ENCODE measurements at regions not wholly inside any gene's neighbourhood (a gene's known extent, or its start where the extent isn't known, plus 50 kb on each side); places are given as distances from the start of the nearest gene placed in this dataset.
"Not testable (repeated sequence)": the region's sequence is repeated elsewhere in the genome, so short reads cannot be mapped to it uniquely, and the experiment has no call there.

DNA sequence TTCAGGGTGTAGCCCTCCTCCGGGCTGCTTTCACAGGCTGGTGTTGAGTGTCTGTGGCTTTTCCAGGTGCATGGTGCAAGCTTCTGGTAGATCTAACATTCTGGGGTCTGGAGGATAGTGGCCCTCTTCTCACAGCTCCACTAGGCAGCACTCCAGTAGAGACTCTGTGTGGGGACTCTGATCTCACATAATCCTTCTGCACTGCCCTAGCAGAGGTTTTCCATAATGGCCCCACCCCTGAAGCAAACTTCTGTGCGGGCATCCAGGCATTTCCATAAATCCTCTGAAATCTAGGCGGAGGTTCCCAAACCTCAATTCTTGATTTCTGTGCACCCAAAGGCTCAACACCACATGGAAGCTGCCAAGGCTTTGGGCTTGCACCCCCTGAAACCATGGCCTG is 239.7 kb downstream of the SLITRK1 start:
- H3K27me3 ChIP-seq (ENCODE audit: control insufficient read depth in 2 of 2, insufficient read depth in 1 of 2, low read length in 1 of 2); H3K36me3 ChIP-seq (ENCODE audit: control insufficient read depth in 2 of 2, insufficient read depth in 2 of 2, low read length in 1 of 2); H3K9me3 ChIP-seq (ENCODE audit: control insufficient read depth in 2 of 2, insufficient read depth in 1 of 2, low read length in 1 of 2); H3K27ac ChIP-seq (ENCODE audit: low read depth in 1 of 2, low read length in 1 of 2); DNase-seq (ENCODE audit: low read depth in 6 of 9, low spot score in 9 of 9); H3K4me1 ChIP-seq (ENCODE audit: control insufficient read depth in 2 of 2, insufficient read depth in 2 of 2, low read length in 2 of 2); H3K4me3 ChIP-seq (ENCODE audit: low read length in 2 of 2): not testable (repeated sequence)
- WGBS: 91% methylated on average over 3 of the region's 3 CpGs

DNA sequence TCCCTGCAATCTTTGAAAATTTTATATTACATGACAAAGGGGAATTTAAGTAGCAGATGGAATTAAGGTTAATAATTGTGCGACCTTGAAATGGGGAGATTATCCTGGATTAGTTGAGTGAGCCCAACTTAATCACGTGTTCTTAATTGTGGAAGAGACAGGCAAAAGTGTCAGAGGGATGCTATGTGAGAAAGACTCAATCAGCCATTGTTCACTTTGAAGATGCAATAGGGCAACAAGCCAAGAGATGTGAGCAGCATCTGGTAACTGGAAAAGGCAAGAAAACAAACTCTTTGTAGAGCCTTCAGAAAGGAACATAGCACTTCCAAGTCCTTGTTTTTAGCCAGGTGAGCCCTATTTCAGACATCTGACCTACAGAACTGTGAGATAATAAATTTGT is 247.7 kb downstream of the SLITRK1 start:
- WGBS: 95% methylated on average over 2 of the region's 2 CpGs
- DNase-seq (ENCODE audit: low read depth in 6 of 9, low spot score in 9 of 9): no peak
- no peaks in the 10 kb centered on the region for H3K27me3 ChIP-seq (ENCODE audit: control insufficient read depth in 2 of 2, insufficient read depth in 1 of 2, low read length in 1 of 2)

DNA sequence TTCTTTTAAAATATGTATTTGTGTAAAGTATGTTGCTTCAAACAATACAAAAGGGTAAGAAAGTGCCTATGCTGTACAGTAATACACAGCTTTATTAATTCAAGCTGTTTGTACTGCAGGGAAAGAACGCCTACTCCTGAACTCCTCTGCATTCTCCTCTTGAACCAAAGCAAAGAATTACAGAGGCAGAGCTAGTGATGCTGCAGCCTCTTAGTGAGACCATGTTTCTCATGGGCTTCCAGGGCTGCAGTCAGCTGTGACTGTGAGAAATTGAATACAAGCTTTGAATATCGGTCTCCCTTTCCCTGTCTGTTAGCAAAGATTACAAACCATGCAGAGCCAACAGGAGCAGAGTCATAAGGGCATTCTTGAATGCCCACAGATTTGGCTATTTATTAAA is 248.5 kb downstream of the SLITRK1 start:
- H3K27ac ChIP-seq (ENCODE audit: low read depth in 1 of 2, low read length in 1 of 2): no peak overlapping the region
- no peaks in the 10 kb centered on the region for H3K4me1 ChIP-seq (ENCODE audit: control insufficient read depth in 2 of 2, insufficient read depth in 2 of 2, low read length in 2 of 2)
- H3K9me3 ChIP-seq (ENCODE audit: control insufficient read depth in 2 of 2, insufficient read depth in 1 of 2, low read length in 1 of 2): no peaks in the 10 kb centered on the region
- DNase-seq (ENCODE audit: low read depth in 6 of 9, low spot score in 9 of 9): no peak
- H3K4me3 ChIP-seq (ENCODE audit: low read length in 2 of 2): no peak overlapping the region
- WGBS: 92% methylated on average over 2 of the region's 2 CpGs
- no peaks in the 10 kb centered on the region for H3K27me3 ChIP-seq (ENCODE audit: control insufficient read depth in 2 of 2, insufficient read depth in 1 of 2, low read length in 1 of 2)
- H3K36me3 ChIP-seq (ENCODE audit: control insufficient read depth in 2 of 2, insufficient read depth in 2 of 2, low read length in 1 of 2): no peaks in the 10 kb centered on the region

More for the DNA sequence above, 247.7 kb downstream of the SLITRK1 start:
- no peak overlapping the region for H3K27ac ChIP-seq (ENCODE audit: low read depth in 1 of 2, low read length in 1 of 2)
- H3K4me3 ChIP-seq (ENCODE audit: low read length in 2 of 2): no peak overlapping the region
- no peaks in the 10 kb centered on the region for H3K9me3 ChIP-seq (ENCODE audit: control insufficient read depth in 2 of 2, insufficient read depth in 1 of 2, low read length in 1 of 2)
- H3K36me3 ChIP-seq (ENCODE audit: control insufficient read depth in 2 of 2, insufficient read depth in 2 of 2, low read length in 1 of 2): no peaks in the 10 kb centered on the region
- H3K4me1 ChIP-seq (ENCODE audit: control insufficient read depth in 2 of 2, insufficient read depth in 2 of 2, low read length in 2 of 2): no peaks in the 10 kb centered on the region

DNA sequence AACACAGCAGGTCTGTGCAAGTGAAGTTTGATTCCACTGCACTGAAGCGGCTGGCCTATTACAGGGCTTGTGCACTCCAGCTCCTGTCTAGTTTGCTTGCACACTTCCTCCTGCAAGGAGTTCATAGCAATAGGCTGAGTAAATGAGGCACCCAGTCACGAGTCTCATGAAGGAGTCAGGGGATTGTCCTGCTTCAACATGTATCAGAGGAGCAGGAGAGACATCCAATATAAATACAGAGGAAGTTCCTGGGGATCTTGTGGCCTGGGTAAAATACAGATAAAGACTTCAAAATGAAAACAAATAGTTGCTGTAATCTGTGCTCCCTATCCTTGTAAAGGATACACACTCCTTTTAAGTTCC is 259.9 kb downstream of the SLITRK1 start:
- no peak for DNase-seq (ENCODE audit: low read depth in 6 of 9, low spot score in 9 of 9)
- Histone ChIP-seq H3K36me3 (ENCODE audit: control insufficient read depth in 2 of 2, insufficient read depth in 2 of 2, low read length in 1 of 2) (no peaks in the 10 kb centered on the region), H3K27me3 (ENCODE audit: control insufficient read depth in 2 of 2, insufficient read depth in 1 of 2, low read length in 1 of 2) (no peaks in the 10 kb centered on the region), H3K4me3 (ENCODE audit: low read length in 2 of 2) (no peak overlapping the region), H3K4me1 (ENCODE audit: control insufficient read depth in 2 of 2, insufficient read depth in 2 of 2, low read length in 2 of 2) (no peaks in the 10 kb centered on the region), H3K9me3 (ENCODE audit: control insufficient read depth in 2 of 2, insufficient read depth in 1 of 2, low read length in 1 of 2) (peaks cover 0 to 9% of the 10 kb centered on the region in 2 donors), H3K27ac (ENCODE audit: low read depth in 1 of 2, low read length in 1 of 2) (no peak overlapping the region)
- 94% methylated on average over 2 of the region's 2 CpGs for WGBS

DNA sequence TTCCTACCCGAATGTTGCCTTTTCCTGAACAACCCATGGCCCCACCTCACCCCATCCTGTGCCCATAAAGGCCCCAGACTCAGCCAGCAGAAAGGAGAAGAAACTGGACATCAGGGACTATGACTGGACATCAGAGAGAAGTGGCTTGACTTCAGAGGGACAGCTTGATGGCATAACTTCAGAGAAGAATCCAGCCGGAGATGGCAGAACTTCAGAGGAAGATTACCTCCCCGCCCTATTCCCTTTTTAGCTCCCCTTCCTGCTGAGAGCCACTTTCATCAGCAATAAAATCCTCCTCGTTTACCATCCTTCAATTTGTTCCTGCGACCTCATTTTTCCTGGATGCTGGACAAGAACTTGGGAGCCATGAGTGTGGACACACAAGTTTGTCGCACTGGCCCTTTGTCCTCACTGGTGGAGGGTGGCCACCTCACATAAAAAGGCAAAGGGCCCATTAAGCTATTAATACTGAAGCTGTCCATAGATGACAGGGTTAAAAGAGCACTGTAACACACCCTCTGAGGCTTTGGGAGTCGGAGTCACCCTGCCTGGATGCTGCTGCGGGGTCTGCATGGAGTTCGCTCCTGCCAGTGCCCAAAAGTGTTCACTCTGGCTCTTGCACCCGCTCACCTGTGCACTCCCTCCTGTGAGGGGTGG is 260.4 kb downstream of the SLITRK1 start:
- Histone ChIP-seq H3K36me3 (ENCODE audit: control insufficient read depth in 2 of 2, insufficient read depth in 2 of 2, low read length in 1 of 2) (no peaks in the 10 kb centered on the region), H3K4me1 (ENCODE audit: control insufficient read depth in 2 of 2, insufficient read depth in 2 of 2, low read length in 2 of 2) (no peaks in the 10 kb centered on the region), H3K9me3 (ENCODE audit: control insufficient read depth in 2 of 2, insufficient read depth in 1 of 2, low read length in 1 of 2) (peaks cover 0 to 9% of the 10 kb centered on the region in 2 donors), H3K4me3 (ENCODE audit: low read length in 2 of 2) (no peak overlapping the region), H3K27me3 (ENCODE audit: control insufficient read depth in 2 of 2, insufficient read depth in 1 of 2, low read length in 1 of 2) (no peaks in the 10 kb centered on the region), H3K27ac (ENCODE audit: low read depth in 1 of 2, low read length in 1 of 2) (no peak overlapping the region)
- no peak for DNase-seq (ENCODE audit: low read depth in 6 of 9, low spot score in 9 of 9)
- WGBS: 96% methylated on average over 10 of the region's 10 CpGs

DNA sequence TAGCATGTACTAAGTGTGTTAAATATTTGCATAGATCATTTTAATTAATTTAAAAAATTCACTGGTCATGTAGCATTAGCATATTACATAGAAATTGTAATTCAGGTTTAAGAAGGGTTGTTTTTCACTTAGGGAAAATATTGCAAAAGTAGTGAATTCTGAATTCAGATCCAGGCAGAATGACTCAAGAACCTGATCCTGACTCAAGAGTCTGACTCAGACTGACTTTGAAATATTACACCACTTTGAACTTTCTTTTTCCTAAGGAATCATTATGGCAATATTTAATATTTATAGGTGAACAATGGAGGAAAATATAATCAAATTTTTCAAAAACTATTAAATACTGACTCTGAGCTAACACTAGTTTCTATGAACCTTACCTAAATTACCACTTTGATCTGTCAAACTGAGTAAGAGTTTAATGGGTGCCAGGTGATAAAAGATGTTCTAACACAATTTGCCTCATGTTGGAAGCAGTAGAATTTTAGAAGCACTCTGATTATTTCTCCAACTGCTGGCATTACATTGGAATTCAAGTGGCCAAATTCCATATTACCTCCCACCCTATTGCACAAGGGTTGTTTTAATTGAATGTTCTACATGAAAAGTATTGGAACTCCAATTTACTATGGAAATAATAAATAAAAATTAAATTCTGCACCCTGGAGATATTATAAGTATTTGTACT is 261.6 kb downstream of the SLITRK1 start:
- Histone ChIP-seq H3K4me3 (ENCODE audit: low read length in 2 of 2) (no peak overlapping the region), H3K4me1 (ENCODE audit: control insufficient read depth in 2 of 2, insufficient read depth in 2 of 2, low read length in 2 of 2) (no peaks in the 10 kb centered on the region), H3K27me3 (ENCODE audit: control insufficient read depth in 2 of 2, insufficient read depth in 1 of 2, low read length in 1 of 2) (no peaks in the 10 kb centered on the region), H3K36me3 (ENCODE audit: control insufficient read depth in 2 of 2, insufficient read depth in 2 of 2, low read length in 1 of 2) (no peaks in the 10 kb centered on the region), H3K27ac (ENCODE audit: low read depth in 1 of 2, low read length in 1 of 2) (no peak overlapping the region), H3K9me3 (ENCODE audit: control insufficient read depth in 2 of 2, insufficient read depth in 1 of 2, low read length in 1 of 2) (peaks cover 0 to 9% of the 10 kb centered on the region in 2 donors)
- DNase-seq (ENCODE audit: low read depth in 6 of 9, low spot score in 9 of 9): no peak

DNA sequence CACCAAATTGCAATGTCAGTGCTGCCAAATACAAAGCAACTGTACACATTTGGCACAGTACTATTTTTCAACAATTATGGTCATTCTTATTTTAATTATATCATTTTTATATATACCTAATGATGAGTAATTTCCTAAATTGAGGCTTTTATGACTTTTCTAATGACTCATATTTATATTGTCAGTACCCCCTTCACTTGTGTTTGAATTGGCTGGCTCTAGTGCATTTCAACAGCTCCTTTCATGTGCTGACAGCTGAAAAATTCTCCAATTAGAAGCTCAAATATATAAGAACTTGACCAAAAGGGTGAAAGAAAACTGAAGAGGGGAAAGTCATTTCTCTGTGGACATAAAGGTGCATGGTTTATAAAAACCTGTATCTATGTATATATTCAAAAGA is 263.3 kb downstream of the SLITRK1 start:
- Histone ChIP-seq H3K9me3 (ENCODE audit: control insufficient read depth in 2 of 2, insufficient read depth in 1 of 2, low read length in 1 of 2) (peaks cover 0 to 9% of the 10 kb centered on the region in 2 donors), H3K4me3 (ENCODE audit: low read length in 2 of 2) (no peak overlapping the region), H3K4me1 (ENCODE audit: control insufficient read depth in 2 of 2, insufficient read depth in 2 of 2, low read length in 2 of 2) (no peaks in the 10 kb centered on the region), H3K27me3 (ENCODE audit: control insufficient read depth in 2 of 2, insufficient read depth in 1 of 2, low read length in 1 of 2) (no peaks in the 10 kb centered on the region), H3K36me3 (ENCODE audit: control insufficient read depth in 2 of 2, insufficient read depth in 2 of 2, low read length in 1 of 2) (no peaks in the 10 kb centered on the region), H3K27ac (ENCODE audit: low read depth in 1 of 2, low read length in 1 of 2) (no peak overlapping the region)
- DNase-seq (ENCODE audit: low read depth in 6 of 9, low spot score in 9 of 9): no peak

DNA sequence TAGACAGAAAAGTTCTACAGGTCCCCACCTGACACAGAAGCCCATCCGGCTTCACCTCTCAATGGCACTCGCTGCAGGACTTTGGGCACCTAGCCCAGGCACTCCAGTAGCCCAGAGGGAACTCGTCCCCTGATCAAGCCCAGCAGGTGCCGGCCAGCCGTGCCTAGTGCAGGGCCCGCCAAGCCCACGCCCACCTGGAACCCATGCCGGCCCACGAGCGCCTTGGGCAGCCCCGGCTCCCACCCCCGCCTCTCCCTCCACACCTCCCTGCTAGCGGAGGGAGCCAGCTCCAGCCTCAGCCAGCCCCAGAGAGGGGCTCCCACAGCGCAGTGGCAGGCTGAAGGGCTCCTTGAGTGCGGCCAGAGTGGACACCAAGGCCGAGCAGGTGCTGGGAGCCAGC is 268.8 kb downstream of the SLITRK1 start:
- no peak for DNase-seq (ENCODE audit: low read depth in 6 of 9, low spot score in 9 of 9)
- Histone ChIP-seq H3K27ac (ENCODE audit: low read depth in 1 of 2, low read length in 1 of 2) (no peak overlapping the region), H3K27me3 (ENCODE audit: control insufficient read depth in 2 of 2, insufficient read depth in 1 of 2, low read length in 1 of 2) (no peaks in the 10 kb centered on the region), H3K4me3 (ENCODE audit: low read length in 2 of 2) (no peak overlapping the region), H3K36me3 (ENCODE audit: control insufficient read depth in 2 of 2, insufficient read depth in 2 of 2, low read length in 1 of 2) (no peaks in the 10 kb centered on the region), H3K4me1 (ENCODE audit: control insufficient read depth in 2 of 2, insufficient read depth in 2 of 2, low read length in 2 of 2) (no peaks in the 10 kb centered on the region), H3K9me3 (ENCODE audit: control insufficient read depth in 2 of 2, insufficient read depth in 1 of 2, low read length in 1 of 2) (peaks cover 0 to 17% of the 10 kb centered on the region in 2 donors)
- 96% methylated on average over 16 of the region's 16 CpGs for WGBS

DNA sequence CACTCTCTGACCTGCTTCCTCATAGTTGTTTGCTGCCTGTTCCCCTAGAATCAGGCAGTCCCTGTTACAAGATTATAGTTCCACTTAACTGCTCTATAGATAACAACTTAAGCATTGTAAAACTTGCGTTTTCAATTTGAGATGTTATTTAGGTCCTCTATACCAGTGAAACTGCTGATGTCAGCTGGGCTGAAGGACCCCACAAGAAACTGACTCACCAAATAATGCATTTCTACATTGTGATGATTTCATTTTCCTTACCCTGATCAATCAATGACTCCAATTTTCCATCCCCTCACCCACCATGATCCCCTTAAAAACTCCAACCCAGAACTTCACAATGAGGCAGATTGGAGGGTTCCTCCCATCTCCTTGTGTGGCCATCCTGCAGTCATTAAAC is 280.7 kb downstream of the SLITRK1 start:
- Histone ChIP-seq H3K9me3 (ENCODE audit: control insufficient read depth in 2 of 2, insufficient read depth in 1 of 2, low read length in 1 of 2) (peaks cover 0 to 5% of the 10 kb centered on the region in 2 donors), H3K4me3 (ENCODE audit: low read length in 2 of 2) (no peak overlapping the region), H3K36me3 (ENCODE audit: control insufficient read depth in 2 of 2, insufficient read depth in 2 of 2, low read length in 1 of 2) (no peaks in the 10 kb centered on the region), H3K4me1 (ENCODE audit: control insufficient read depth in 2 of 2, insufficient read depth in 2 of 2, low read length in 2 of 2) (no peaks in the 10 kb centered on the region), H3K27ac (ENCODE audit: low read depth in 1 of 2, low read length in 1 of 2) (no peak overlapping the region), H3K27me3 (ENCODE audit: control insufficient read depth in 2 of 2, insufficient read depth in 1 of 2, low read length in 1 of 2) (no peaks in the 10 kb centered on the region)
- WGBS: 87% methylated on average over 1 of the region's 1 CpG
- DNase-seq (ENCODE audit: low read depth in 6 of 9, low spot score in 9 of 9): no peak

Measured in thymus (tissue), 11 donors.